HG02870 (cell line): ENCODE measurements at regions not wholly inside any gene's neighbourhood (a gene's known extent, or its start where the extent isn't known, plus 50 kb on each side); places are given as distances from the start of the nearest gene placed in this dataset.
"Not testable (repeated sequence)": the region's sequence is repeated elsewhere in the genome, so short reads cannot be mapped to it uniquely, and the experiment has no call there.

ENCODE experiments used
- ATAC-seq: cut with Tn5 transposase; IDR thresholded peaks from one replicate; pipeline ENCODE4 v1.9.1; 2021; ENCODE audit warnings: mild to moderate bottlenecking, moderate library complexity; ENCODE audit not compliant: unreplicated experiment

DNA sequence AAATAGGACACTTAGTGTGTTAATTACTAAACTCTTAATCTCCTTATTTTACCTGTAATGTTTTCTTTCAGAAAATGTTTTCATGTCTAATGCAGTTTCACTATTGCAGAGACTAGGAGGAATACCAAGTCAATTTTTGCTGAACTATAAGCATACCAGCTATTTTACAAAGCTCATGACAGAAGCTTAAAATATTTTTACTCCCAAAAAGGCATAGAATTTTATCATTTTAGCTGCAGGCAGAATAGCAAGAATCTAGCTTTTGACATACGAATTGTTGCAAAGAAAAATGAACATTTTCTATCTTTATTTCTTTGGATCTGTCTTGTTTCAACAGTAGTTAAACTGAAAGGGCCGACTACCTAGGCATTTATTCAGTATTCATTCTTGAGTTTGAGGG, 366.9 kb downstream of the FAT3 start:
- ATAC-seq: no peak

DNA sequence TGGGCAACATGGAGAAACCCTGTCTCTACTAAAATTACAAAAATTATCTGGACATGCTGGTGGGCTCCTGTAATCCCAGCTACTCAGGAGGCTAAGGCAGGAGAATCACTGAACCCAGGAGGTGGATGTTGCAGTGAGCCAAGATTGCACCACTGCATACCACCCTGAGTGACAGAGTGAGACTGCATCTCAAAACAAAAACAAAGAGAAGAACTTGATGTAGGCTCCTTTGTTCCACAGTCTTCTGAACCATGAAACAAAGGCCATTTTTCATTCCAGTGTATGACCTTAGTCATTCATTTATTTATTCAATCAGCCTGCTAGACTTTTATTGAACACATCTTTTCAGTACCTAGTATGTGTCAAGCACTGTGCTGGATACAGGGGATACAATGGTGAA, 369.6 kb downstream of the FAT3 start:
- no peak for ATAC-seq

- no peak for ATAC-seq
These were observed 370.4 kb downstream of the FAT3 start for GRCh38 chr11:92595052-92595451.

DNA sequence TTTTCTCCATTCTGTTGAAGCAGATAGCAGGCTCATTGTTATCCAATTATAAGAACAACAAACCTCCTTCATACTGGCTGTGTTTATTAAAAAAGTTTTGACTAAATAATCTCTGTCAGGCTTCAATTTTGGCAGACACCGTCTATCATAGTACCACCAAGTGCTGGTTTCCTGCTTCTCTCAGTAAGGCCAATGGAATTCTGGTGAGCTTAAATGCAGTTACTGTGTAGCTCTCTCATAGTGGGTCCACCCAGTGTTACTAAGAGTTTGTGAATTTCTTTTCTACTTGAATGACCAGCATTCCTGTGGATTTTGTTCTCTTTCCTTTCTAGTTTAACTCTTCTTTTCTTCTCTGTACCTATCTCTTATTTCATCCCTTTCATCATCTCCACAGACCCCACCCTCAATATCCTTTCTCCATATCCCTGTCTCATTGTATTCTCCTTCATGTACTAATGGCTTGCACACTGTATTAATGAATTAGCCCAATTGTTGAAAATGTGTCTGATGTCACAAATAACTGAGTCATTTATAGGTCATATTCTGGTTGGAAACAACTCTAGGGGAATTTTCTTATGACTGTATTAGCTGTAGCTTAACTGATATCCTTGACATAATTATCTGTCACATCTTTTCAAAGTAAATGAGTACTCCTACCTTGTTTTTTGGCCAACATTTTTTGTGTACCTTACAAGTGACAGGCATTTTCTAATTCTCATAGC, 372.1 kb downstream of the FAT3 start:
- ATAC-seq: no peak

- ATAC-seq: no peak
These were observed 368.4 kb upstream of the MTNR1B start for GRCh38 chr11:92601048-92601447.

GRCh38 chr11:92605667-92606066, 363.8 kb upstream of the MTNR1B start:
- ATAC-seq: no peak

- no peak for ATAC-seq
These were observed 361.3 kb upstream of the MTNR1B start for GRCh38 chr11:92607969-92608722.

GRCh38 chr11:92611157-92611556, 358.3 kb upstream of the MTNR1B start:
- no peak for ATAC-seq

GRCh38 chr11:92618020-92618419, 351.4 kb upstream of the MTNR1B start:
- not testable (repeated sequence) for ATAC-seq

DNA sequence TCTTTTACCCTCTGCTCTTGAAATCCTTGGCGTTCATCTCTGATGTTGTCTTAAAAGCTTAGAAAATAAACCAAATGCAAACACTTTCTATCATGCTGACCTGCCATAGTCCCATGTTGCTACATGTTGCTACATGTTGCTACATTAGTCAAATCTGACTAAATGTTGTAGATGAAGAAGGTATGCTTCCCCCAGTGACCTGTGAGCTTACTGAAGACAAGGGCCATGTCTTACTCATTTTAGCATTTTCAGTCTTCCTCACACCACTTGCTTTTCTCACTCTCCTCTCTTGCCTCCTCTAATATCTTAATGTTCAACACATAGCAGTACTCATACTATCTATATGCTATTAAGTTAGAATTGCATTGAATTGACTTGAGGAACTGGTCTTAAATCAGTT, 346.4 kb upstream of the MTNR1B start:
- ATAC-seq: no peak

DNA sequence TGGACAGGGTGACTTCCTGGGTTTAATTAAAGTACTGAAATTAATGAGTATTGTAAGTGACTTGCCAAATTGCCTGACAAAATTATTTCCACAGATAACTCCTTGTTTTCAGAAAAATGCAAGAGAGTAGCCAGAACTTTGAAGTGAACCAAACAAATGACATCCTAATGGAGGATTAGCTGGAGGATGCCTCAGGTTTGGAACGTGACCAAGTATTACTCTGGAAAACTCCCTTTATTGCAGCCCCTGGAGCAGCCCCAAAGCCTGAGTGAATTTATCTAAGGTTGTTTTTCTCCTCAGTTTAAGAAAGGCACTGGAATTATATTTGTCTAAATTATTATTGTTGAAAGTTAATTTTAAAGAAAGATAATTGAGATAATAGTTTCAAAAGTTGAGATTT, 343.6 kb upstream of the MTNR1B start:
- ATAC-seq: no peak

GRCh38 chr11:92626624-92627023, 342.8 kb upstream of the MTNR1B start:
- ATAC-seq: no peak

GRCh38 chr11:92627615-92628256, 341.7 kb upstream of the MTNR1B start:
- no peak for ATAC-seq

DNA sequence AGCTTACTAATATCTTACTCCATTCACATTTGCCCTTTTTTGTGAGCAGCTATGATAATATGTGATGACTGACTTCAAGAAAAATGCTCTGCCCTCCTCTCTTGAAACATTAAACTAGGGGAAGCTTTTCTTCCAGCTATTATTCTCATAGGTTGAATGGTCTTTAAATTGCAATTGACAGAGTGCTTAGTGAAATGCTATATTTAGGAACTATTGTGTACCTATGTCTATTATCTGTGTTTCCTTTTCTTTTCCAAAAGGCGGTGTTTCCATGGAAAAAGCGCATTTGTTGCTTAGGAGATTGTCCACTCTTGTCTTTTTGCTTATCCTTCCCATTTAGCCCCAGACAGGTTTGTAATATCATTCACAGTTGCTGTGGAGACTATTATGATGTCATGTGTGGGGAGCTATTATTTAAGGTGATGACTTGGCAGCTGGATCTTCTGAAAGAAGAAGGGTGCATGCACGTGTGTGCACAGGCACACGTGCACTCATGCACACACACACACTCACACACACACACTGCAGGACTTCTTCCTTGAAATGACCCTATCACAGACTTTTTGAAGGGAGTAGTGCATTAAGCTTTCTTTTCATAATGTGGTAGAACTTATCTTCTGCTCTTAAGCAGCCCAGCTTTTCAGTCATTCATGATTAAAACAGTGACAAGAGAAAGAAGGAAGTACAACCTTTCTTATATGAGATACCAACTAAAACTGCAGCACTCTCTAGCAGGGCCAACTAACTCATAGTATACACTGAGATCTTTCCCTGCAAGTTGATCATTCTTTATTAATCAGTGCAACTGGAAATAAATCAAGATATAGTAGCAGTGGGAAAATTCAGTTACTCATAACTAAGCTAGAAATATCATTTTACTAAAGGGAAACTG, 340.8 kb upstream of the MTNR1B start:
- no peak for ATAC-seq

GRCh38 chr11:92632495-92632894, 337.0 kb upstream of the MTNR1B start:
- ATAC-seq: no peak

DNA sequence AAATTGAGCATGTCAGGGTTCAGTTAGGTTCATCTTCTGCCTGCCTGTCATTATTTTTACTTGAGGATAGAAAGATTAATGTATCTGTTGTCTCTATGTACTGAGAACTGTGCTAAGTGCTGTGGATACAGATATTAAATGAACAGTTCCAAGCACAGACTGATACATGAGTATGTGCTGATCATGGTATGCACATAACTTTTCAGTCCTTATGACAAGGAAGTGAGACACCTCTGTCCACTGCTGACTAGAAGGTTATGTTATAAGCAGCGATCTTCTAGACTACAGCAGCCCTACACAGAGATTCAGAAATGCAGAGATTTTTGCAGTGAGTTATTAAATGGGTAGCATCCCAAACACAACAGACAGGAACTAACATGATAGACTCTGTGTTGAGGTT, 335.6 kb upstream of the MTNR1B start:
- ATAC-seq: no peak

DNA sequence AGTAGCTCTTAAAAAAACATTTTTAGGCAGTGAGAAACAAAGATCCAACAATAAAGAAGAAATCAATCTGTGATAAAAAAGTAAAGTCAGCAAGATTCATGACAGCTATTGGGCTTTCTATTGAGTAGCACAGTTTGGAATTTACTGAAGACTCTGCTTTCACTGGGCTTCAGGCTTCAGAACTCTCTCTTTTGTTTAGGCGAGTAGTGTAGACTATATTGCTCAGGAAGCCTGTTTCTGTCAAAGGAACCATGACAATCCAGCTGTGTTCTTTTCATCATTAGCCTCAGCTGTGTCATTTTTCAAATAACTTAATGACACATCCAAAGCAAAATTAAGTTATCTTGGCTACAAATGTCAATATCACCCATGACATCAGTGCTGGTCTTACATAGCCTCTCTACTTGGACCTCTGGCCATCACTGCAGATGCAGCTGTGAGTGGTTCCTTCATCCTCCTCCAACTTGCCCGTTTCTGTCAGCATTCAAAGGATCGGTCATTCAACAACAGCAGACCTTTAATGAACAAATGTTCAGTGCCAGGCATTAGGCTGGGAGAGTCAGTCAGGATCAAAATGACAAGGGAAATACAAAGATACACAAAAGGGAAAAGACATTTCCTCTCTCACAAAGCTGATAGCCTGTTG, 332.8 kb upstream of the MTNR1B start:
- no peak for ATAC-seq

GRCh38 chr11:92638678-92639077, 330.8 kb upstream of the MTNR1B start:
- ATAC-seq: no peak

- no peak for ATAC-seq
These were observed 327.1 kb upstream of the MTNR1B start for GRCh38 chr11:92642177-92642931.

DNA sequence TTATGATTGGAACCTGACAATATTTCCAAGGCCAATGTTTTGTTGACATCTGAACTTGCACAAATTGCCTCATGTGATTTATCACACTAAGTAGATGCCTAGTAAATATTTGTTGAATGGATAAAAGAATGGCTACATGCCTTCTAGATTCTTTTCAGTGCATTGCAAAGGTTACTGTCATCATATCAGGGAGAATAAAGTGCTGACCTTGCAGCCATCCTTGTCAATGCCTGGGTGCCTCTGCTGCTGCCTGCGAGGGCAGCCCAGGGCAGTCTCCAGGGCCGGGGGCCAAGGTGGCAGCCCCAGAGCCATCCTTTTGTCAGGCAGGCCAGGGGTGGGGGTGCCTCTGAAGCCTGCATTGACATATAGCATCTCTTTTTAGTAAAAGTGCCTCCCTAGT, 325.6 kb upstream of the MTNR1B start:
- ATAC-seq: no peak
